ENCODE measurements at regions not wholly inside any gene's neighbourhood (a gene's known extent, or its start where the extent isn't known, plus 50 kb on each side); places are given as distances from the start of the nearest gene placed in this dataset.

DNA sequence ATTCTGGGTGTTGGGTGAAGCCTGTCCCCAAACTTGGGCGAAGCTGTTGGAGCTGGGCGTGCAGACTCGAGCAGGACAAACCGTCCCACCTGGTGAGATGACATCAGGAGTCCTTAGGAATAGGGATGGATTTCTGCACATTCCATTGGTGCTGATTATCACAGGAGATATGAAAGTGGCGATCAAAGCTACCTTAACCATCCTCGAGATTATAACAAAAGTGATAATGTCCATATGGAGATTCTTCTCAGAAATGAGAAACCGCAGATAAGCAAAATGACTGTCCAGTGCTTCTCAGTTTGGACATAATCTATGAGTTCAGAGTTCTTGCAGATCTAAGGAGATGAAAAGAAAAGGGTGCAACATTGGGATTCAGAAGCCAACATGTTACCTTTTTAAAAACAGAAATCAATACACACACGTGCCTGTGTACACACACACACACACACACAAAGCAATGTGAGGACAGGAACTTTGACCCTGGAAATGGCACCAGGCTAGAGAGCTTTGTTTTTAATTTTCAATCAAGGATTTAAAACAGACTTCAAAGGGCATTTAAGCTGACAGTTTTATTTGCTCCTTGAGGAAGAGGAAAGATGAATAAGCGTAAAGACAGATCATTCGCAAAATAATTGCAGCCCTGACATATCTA is 165.4 kb downstream of the CD83 start:
- peaks cover 0 to 6% of the 10 kb centered on the region in 2 donors for H3K9me3 ChIP-seq
- no peaks in the 10 kb centered on the region for H3K36me3 ChIP-seq
- no peaks in the 10 kb centered on the region for H3K27me3 ChIP-seq
- no peak overlapping the region for H3K27ac ChIP-seq
- peaks cover 4 to 24% of the 10 kb centered on the region in 2 donors for H3K4me1 ChIP-seq
- TF ChIP-seq CTCF (IDR thresholded peaks at IDR 0.05) = no peak
- intact Hi-C loops (cut with DNase I) = no loop called here
- no peak overlapping the region for H3K4me3 ChIP-seq
- no peak for DNase-seq (ENCODE audit: low spot score in 2 of 2)

- H3K27ac ChIP-seq = no peak overlapping the region
- H3K27me3 ChIP-seq = no peaks in the 10 kb centered on the region
- no peaks in the 10 kb centered on the region for H3K36me3 ChIP-seq
- DNase-seq (ENCODE audit: low spot score in 2 of 2) = no peak
- H3K9me3 ChIP-seq = peaks cover 0 to 6% of the 10 kb centered on the region in 2 donors
- no peak overlapping the region for H3K4me3 ChIP-seq
- TF ChIP-seq CTCF (IDR thresholded peaks at IDR 0.05) = no peak
- peaks cover 4 to 26% of the 10 kb centered on the region in 2 donors for H3K4me1 ChIP-seq
- intact Hi-C loops (cut with DNase I) = no loop called here
These were observed 166.1 kb downstream of the CD83 start for GRCh38 chr6:14283600-14284235.

- Histone ChIP-seq H3K36me3 (no peaks in the 10 kb centered on the region), H3K4me3 (no peak overlapping the region), H3K9me3 (peaks cover 0 to 2% of the 10 kb centered on the region in 2 donors), H3K27ac (peak overlapping the region; percentile 18 to 60), H3K27me3 (no peaks in the 10 kb centered on the region), H3K4me1 (peaks cover 4 to 26% of the 10 kb centered on the region in 2 donors)
- intact Hi-C loops (cut with DNase I) = no loop called here
- no peak for DNase-seq (ENCODE audit: low spot score in 2 of 2)
- no peak for TF ChIP-seq CTCF (IDR thresholded peaks at IDR 0.05)
These were observed 167.5 kb downstream of the CD83 start for GRCh38 chr6:14284969-14285590.

GRCh38 chr6:14286144-14286543 is 168.6 kb downstream of the CD83 start:
- Histone ChIP-seq H3K4me3 (no peak overlapping the region), H3K27me3 (no peaks in the 10 kb centered on the region), H3K4me1 (peaks cover 4 to 26% of the 10 kb centered on the region in 2 donors), H3K27ac (no peak overlapping the region), H3K36me3 (no peaks in the 10 kb centered on the region), H3K9me3 (no peaks in the 10 kb centered on the region)
- TF ChIP-seq CTCF (IDR thresholded peaks at IDR 0.05) = no peak
- intact Hi-C loops (cut with DNase I) = no loop called here
- DNase-seq (ENCODE audit: low spot score in 2 of 2) = peak in 1 of 2 donors; percentile 64

DNA sequence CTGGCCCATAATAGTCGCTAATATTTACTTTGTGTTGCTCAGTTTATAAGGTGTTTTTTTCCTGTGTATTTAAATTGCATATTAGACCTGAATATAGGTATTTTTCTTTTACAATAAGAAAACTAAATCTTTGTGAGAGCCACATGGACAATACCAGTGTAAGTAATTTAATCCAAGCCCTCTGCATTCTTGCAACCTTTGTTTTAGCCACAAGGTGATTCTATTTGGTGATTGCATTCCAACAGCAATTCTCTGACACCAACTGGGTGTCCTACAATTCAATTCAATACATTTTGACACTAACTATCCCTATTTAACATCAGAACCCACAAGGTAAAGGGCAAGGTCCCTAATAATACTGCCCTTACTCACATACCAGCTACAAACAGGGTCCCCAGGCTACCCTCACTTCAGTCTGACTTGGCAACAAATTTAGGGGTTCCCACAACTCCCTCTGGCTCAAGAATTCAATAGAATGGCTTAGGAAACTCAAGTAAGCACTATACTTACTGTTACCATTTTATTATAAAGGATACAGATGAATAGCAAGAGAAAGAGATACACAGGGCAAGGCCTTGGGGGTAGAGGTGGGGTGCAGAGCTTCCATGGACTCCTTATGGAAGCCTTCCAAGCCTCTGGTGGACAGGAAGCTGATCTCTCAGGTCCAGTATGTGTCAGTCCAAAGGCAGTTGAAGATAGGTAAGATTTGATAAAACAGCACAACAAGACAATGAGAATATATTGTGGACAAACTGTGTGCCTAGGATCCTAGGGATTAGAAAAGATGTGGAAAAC is 169.3 kb downstream of the CD83 start:
- H3K9me3 ChIP-seq = no peaks in the 10 kb centered on the region
- H3K4me1 ChIP-seq = peaks cover 4 to 26% of the 10 kb centered on the region in 2 donors
- no peak overlapping the region for H3K4me3 ChIP-seq
- DNase-seq (ENCODE audit: low spot score in 2 of 2) = no peak
- TF ChIP-seq CTCF (IDR thresholded peaks at IDR 0.05) = no peak
- H3K27me3 ChIP-seq = no peaks in the 10 kb centered on the region
- no peak overlapping the region for H3K27ac ChIP-seq
- no peaks in the 10 kb centered on the region for H3K36me3 ChIP-seq
- intact Hi-C loops (cut with DNase I) = no loop called here
